ENCODE measurements at regions not wholly inside any gene's neighbourhood (a gene's known extent, or its start where the extent isn't known, plus 50 kb on each side); places are given as distances from the start of the nearest gene placed in this dataset.

DNA sequence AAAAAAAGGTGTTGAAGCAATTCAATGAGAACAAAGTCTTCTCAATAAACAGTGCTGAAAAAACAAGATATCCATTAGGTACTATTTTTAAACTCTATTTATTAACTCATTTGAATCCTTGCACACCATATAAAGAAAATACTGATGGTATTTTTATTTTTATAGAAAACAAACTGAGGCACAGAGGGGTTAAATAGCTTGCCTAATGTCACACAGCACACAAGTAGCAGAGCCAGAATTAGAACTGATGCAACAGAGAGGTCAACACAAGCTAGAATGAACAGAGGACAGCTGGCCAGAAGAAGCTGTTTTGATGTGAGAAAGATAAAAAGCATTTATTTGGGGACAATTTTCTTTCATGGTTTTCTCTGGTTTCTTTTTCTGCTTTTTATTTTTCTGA is 99.4 kb upstream of the RGPD4 start:
- Histone ChIP-seq H3K36me3 (ENCODE audit: control insufficient read depth in 4 of 4, insufficient read depth in 4 of 4, low read length in 4 of 4) (no peaks in the 10 kb centered on the region), H3K9me3 (ENCODE audit: control insufficient read depth in 4 of 4, insufficient read depth in 3 of 4, low read length in 3 of 4) (no peaks in the 10 kb centered on the region), H3K27me3 (ENCODE audit: control insufficient read depth in 3 of 3, insufficient read depth in 3 of 3, low read length in 2 of 3) (no peaks in the 10 kb centered on the region), H3K9ac (ENCODE audit: insufficient read depth in 1 of 2, low read length in 2 of 2) (no peak overlapping the region), H3K4me1 (ENCODE audit: control insufficient read depth in 5 of 5, insufficient read depth in 5 of 5, low read length in 5 of 5) (no peaks in the 10 kb centered on the region), H3K27ac (ENCODE audit: low read depth in 1 of 2, low read length in 1 of 2) (no peak overlapping the region), H3K4me3 (no peak overlapping the region)
- TF ChIP-seq, protein P1, sequence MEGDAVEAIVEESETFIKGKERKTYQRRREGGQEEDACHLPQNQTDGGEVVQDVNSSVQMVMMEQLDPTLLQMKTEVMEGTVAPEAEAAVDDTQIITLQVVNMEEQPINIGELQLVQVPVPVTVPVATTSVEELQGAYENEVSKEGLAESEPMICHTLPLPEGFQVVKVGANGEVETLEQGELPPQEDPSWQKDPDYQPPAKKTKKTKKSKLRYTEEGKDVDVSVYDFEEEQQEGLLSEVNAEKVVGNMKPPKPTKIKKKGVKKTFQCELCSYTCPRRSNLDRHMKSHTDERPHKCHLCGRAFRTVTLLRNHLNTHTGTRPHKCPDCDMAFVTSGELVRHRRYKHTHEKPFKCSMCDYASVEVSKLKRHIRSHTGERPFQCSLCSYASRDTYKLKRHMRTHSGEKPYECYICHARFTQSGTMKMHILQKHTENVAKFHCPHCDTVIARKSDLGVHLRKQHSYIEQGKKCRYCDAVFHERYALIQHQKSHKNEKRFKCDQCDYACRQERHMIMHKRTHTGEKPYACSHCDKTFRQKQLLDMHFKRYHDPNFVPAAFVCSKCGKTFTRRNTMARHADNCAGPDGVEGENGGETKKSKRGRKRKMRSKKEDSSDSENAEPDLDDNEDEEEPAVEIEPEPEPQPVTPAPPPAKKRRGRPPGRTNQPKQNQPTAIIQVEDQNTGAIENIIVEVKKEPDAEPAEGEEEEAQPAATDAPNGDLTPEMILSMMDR (IDR thresholded peaks at IDR 0.05; ENCODE audit: control extremely low read depth, extremely low read depth), result no peak
- ATAC-seq (ENCODE audit: insufficient read depth, low FRiP score) (no peak), DNase-seq (no peak)

DNA sequence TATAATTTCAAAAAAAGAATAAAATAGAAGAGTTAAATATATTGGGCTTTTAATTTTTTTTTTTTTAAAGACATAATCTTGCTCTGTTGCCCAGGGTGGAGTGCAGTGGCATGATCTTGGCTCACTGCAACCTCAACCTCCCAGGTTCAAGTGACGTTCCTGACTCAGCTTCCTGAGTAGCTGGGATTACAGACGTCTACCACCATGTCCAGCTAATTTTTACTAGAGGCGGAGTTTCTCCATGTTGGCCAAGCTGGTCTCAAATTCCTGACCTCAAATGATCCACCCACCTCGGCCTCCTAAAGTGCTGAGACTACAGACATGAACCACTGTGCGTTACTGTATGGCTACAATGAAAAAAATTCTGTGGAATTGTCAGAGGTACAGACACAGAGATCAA is 98.1 kb upstream of the RGPD4 start:
- Histone ChIP-seq H3K27ac (ENCODE audit: low read depth in 1 of 2, low read length in 1 of 2) (no peak overlapping the region), H3K27me3 (ENCODE audit: control insufficient read depth in 3 of 3, insufficient read depth in 3 of 3, low read length in 2 of 3) (no peaks in the 10 kb centered on the region), H3K9ac (ENCODE audit: insufficient read depth in 1 of 2, low read length in 2 of 2) (no peak overlapping the region), H3K4me3 (no peak overlapping the region), H3K9me3 (ENCODE audit: control insufficient read depth in 4 of 4, insufficient read depth in 3 of 4, low read length in 3 of 4) (no peaks in the 10 kb centered on the region), H3K4me1 (ENCODE audit: control insufficient read depth in 5 of 5, insufficient read depth in 5 of 5, low read length in 5 of 5) (no peaks in the 10 kb centered on the region), H3K36me3 (ENCODE audit: control insufficient read depth in 4 of 4, insufficient read depth in 4 of 4, low read length in 4 of 4) (no peaks in the 10 kb centered on the region)
- 72 to 84% methylated on average over 5 of the region's 5 CpGs for WGBS, 2 donors
- TF ChIP-seq, protein P1 (IDR thresholded peaks at IDR 0.05; ENCODE audit: control extremely low read depth, extremely low read depth), result no peak
- ATAC-seq (ENCODE audit: insufficient read depth, low FRiP score) (no peak), DNase-seq (no peak)

DNA sequence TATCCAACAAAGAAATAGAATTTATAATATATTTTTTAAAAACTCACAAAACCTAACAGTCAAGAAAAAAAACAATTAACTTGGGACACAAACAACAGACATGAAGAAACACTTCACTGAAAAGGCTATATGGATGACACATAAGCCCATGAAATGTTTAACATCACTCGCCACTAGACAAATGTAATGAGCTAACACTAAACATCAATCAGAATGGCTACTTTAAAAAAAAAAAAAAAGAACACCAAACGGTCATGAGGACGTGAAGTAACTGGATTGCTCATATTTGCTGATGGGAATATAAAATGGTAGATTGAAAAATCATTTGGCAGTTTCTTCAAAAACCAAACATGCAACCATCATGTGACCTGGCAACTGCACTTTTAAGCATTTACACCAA is 97.3 kb upstream of the RGPD4 start:
- ATAC-seq (ENCODE audit: insufficient read depth, low FRiP score) (no peak), DNase-seq (no peak)
- no peaks in the 10 kb centered on the region for H3K4me1 ChIP-seq (ENCODE audit: control insufficient read depth in 5 of 5, insufficient read depth in 5 of 5, low read length in 5 of 5)
- TF ChIP-seq, protein P1 (IDR thresholded peaks at IDR 0.05; ENCODE audit: control extremely low read depth, extremely low read depth), result no peak
- H3K27me3 ChIP-seq (ENCODE audit: control insufficient read depth in 3 of 3, insufficient read depth in 3 of 3, low read length in 2 of 3), result no peaks in the 10 kb centered on the region
- H3K36me3 ChIP-seq (ENCODE audit: control insufficient read depth in 4 of 4, insufficient read depth in 4 of 4, low read length in 4 of 4), result no peaks in the 10 kb centered on the region
- H3K4me3 ChIP-seq, result no peak overlapping the region
- no peak overlapping the region for H3K27ac ChIP-seq (ENCODE audit: low read depth in 1 of 2, low read length in 1 of 2)
- H3K9me3 ChIP-seq (ENCODE audit: control insufficient read depth in 4 of 4, insufficient read depth in 3 of 4, low read length in 3 of 4), result no peaks in the 10 kb centered on the region
- WGBS, 2 donors, result 62 to 63% methylated on average over 3 of the region's 3 CpGs
- H3K9ac ChIP-seq (ENCODE audit: insufficient read depth in 1 of 2, low read length in 2 of 2), result no peak overlapping the region

DNA sequence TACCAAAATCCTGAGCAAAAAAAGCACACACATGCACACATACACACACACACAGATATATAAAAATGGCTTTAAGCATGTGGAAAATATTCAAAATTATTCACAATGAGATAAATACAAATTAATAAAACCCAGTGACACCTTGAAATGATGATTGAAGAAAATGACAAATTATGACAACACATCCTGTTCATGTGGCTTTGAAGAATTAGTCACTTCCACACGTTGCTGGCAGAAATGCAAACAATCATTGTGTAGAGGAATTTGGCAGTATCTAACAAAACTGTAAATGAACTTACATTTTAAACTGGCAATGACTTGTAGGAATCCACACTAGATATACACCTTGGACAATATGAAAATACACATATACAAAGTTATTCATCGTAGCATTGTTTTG is 95.8 kb upstream of the RGPD4 start:
- no peaks in the 10 kb centered on the region for H3K4me1 ChIP-seq (ENCODE audit: control insufficient read depth in 5 of 5, insufficient read depth in 5 of 5, low read length in 5 of 5)
- no peak overlapping the region for H3K9ac ChIP-seq (ENCODE audit: insufficient read depth in 1 of 2, low read length in 2 of 2)
- DNase-seq (peak in 1 of 3 donors; percentile 3), ATAC-seq (ENCODE audit: insufficient read depth, low FRiP score) (no peak)
- H3K9me3 ChIP-seq (ENCODE audit: control insufficient read depth in 4 of 4, insufficient read depth in 3 of 4, low read length in 3 of 4), result no peaks in the 10 kb centered on the region
- no peak overlapping the region for H3K4me3 ChIP-seq
- WGBS, 2 donors, result 39 to 53% methylated on average over 2 of the region's 2 CpGs
- no peaks in the 10 kb centered on the region for H3K27me3 ChIP-seq (ENCODE audit: control insufficient read depth in 3 of 3, insufficient read depth in 3 of 3, low read length in 2 of 3)
- TF ChIP-seq, protein P1 (IDR thresholded peaks at IDR 0.05; ENCODE audit: control extremely low read depth, extremely low read depth), result no peak
- no peak overlapping the region for H3K27ac ChIP-seq (ENCODE audit: low read depth in 1 of 2, low read length in 1 of 2)
- H3K36me3 ChIP-seq (ENCODE audit: control insufficient read depth in 4 of 4, insufficient read depth in 4 of 4, low read length in 4 of 4), result no peaks in the 10 kb centered on the region
